ENCODE measurements at regions not wholly inside any gene's neighbourhood (a gene's known extent, or its start where the extent isn't known, plus 50 kb on each side); places are given as distances from the start of the nearest gene placed in this dataset.

- DNase-seq (ENCODE audit: low read depth in 2 of 2) = no peak
Measured at GRCh38 chr2:128745946-128746345, 427.3 kb upstream of the HS6ST1 start.

GRCh38 chr2:128746356-128746755, 427.7 kb upstream of the HS6ST1 start:
- DNase-seq (ENCODE audit: low read depth in 2 of 2) = no peak

- no peak for DNase-seq (ENCODE audit: low read depth in 2 of 2)
Measured at GRCh38 chr2:128748336-128748735, 429.7 kb upstream of the HS6ST1 start.

GRCh38 chr2:128748835-128749605, 430.4 kb upstream of the HS6ST1 start:
- no peak for DNase-seq (ENCODE audit: low read depth in 2 of 2)

GRCh38 chr2:128750328-128751165, 431.9 kb upstream of the HS6ST1 start:
- no peak for DNase-seq (ENCODE audit: low read depth in 2 of 2)

GRCh38 chr2:128751746-128752145, 433.1 kb upstream of the HS6ST1 start:
- DNase-seq (ENCODE audit: low read depth in 2 of 2) = no peak

- DNase-seq (ENCODE audit: low read depth in 2 of 2) = no peak
Measured at GRCh38 chr2:128752691-128753263, 434.1 kb upstream of the HS6ST1 start.

GRCh38 chr2:128753321-128753720, 434.7 kb upstream of the HS6ST1 start:
- DNase-seq (ENCODE audit: low read depth in 2 of 2) = no peak

- no peak for DNase-seq (ENCODE audit: low read depth in 2 of 2)
Measured at GRCh38 chr2:128753800-128754199, 435.1 kb upstream of the HS6ST1 start.

- DNase-seq (ENCODE audit: low read depth in 2 of 2) = no peak
Measured at GRCh38 chr2:128754246-128754724, 435.6 kb upstream of the HS6ST1 start.

GRCh38 chr2:128755695-128756364, 437.2 kb upstream of the HS6ST1 start:
- no peak for DNase-seq (ENCODE audit: low read depth in 2 of 2)

GRCh38 chr2:128756365-128756717, 437.7 kb upstream of the HS6ST1 start:
- DNase-seq (ENCODE audit: low read depth in 2 of 2) = no peak

GRCh38 chr2:128765811-128766210, 447.1 kb upstream of the HS6ST1 start:
- no peak for DNase-seq (ENCODE audit: low read depth in 2 of 2)

GRCh38 chr2:128768041-128768440, 449.4 kb upstream of the HS6ST1 start:
- no peak for DNase-seq (ENCODE audit: low read depth in 2 of 2)

- DNase-seq (ENCODE audit: low read depth in 2 of 2) = no peak
Measured at GRCh38 chr2:128769457-128770142, 450.9 kb upstream of the HS6ST1 start.

- no peak for DNase-seq (ENCODE audit: low read depth in 2 of 2)
Measured at GRCh38 chr2:128770143-128771085, 451.7 kb upstream of the HS6ST1 start.

- DNase-seq (ENCODE audit: low read depth in 2 of 2) = no peak
Measured at GRCh38 chr2:128771401-128771800, 452.7 kb upstream of the HS6ST1 start.

GRCh38 chr2:128772671-128773070, 454.0 kb upstream of the HS6ST1 start:
- DNase-seq (ENCODE audit: low read depth in 2 of 2) = no peak

- DNase-seq (ENCODE audit: low read depth in 2 of 2) = no peak
Measured at GRCh38 chr2:128773641-128774319, 455.1 kb upstream of the HS6ST1 start.

Data from fibroblast of skin of left biceps (primary cell).